Adipocyte (in vitro differentiated cells): ENCODE measurements at regions not wholly inside any gene's neighbourhood (a gene's known extent, or its start where the extent isn't known, plus 50 kb on each side); places are given as distances from the start of the nearest gene placed in this dataset.

Experiments
- DNase-seq: peaks from one replicate; pipeline ENCODE4 v3.0.0-alpha.2; 2015; ENCODE audit warnings: low read depth
- H3K27me3 ChIP-seq: replicated peaks from 2 replicates; pipeline ENCODE4 v1.7.0; 2013; ENCODE audit warnings: mild to moderate bottlenecking, low read length, moderate library complexity; ENCODE audit not compliant: control insufficient read depth, insufficient read depth
- H3K36me3 ChIP-seq: 2 replicates; pipeline ENCODE4 v1.7.0; 2013; ENCODE audit warnings: low read length, mild to moderate bottlenecking, moderate library complexity; ENCODE audit not compliant: control insufficient read depth, insufficient read depth, severe bottlenecking
- H3K4me1 ChIP-seq: 2 replicates; pipeline ENCODE4 v1.7.0; 2013; ENCODE audit warnings: mild to moderate bottlenecking, low read length, moderate library complexity; ENCODE audit not compliant: control insufficient read depth, insufficient read depth
- H3K4me3 ChIP-seq: 2 replicates; pipeline ENCODE4 v1.7.0; 2013; ENCODE audit warnings: mild to moderate bottlenecking, low read length, moderate library complexity
- H3K9ac ChIP-seq: 2 replicates; pipeline ENCODE4 v1.7.0; 2013; ENCODE audit warnings: mild to moderate bottlenecking, low read length, moderate library complexity
- H3K9me3 ChIP-seq: 2 replicates; pipeline ENCODE4 v1.7.0; 2013; ENCODE audit warnings: mild to moderate bottlenecking, low read length, moderate library complexity; ENCODE audit not compliant: control insufficient read depth

GRCh38 chr18:53754154-53754553, 470.3 kb downstream of the MBD2 start:
- no peak overlapping the region for H3K9ac ChIP-seq
- peaks cover 6% of the 10 kb centered on the region for H3K4me1 ChIP-seq
- DNase-seq: no peak
- no peaks in the 10 kb centered on the region for H3K27me3 ChIP-seq
- no peak overlapping the region for H3K4me3 ChIP-seq
- no peaks in the 10 kb centered on the region for H3K36me3 ChIP-seq
- H3K9me3 ChIP-seq: no peaks in the 10 kb centered on the region

- Histone ChIP-seq H3K4me3 (no peak overlapping the region), H3K36me3 (no peaks in the 10 kb centered on the region), H3K9ac (no peak overlapping the region), H3K9me3 (no peaks in the 10 kb centered on the region), H3K4me1 (peaks cover 6% of the 10 kb centered on the region), H3K27me3 (no peaks in the 10 kb centered on the region)
- DNase-seq: no peak
Measured at GRCh38 chr18:53753601-53754000, 470.9 kb downstream of the MBD2 start.

- Histone ChIP-seq H3K27me3 (no peaks in the 10 kb centered on the region), H3K9me3 (no peaks in the 10 kb centered on the region), H3K4me1 (peaks cover 6% of the 10 kb centered on the region), H3K4me3 (no peak overlapping the region), H3K36me3 (no peaks in the 10 kb centered on the region), H3K9ac (no peak overlapping the region)
- no peak for DNase-seq
Measured at GRCh38 chr18:53752781-53753367, 471.6 kb downstream of the MBD2 start.

GRCh38 chr18:53749766-53750165, 474.7 kb downstream of the MBD2 start:
- Histone ChIP-seq H3K27me3 (no peaks in the 10 kb centered on the region), H3K4me1 (peaks cover 4% of the 10 kb centered on the region), H3K36me3 (no peaks in the 10 kb centered on the region), H3K4me3 (no peak overlapping the region), H3K9ac (no peak overlapping the region), H3K9me3 (no peaks in the 10 kb centered on the region)
- DNase-seq: no peak

DNA sequence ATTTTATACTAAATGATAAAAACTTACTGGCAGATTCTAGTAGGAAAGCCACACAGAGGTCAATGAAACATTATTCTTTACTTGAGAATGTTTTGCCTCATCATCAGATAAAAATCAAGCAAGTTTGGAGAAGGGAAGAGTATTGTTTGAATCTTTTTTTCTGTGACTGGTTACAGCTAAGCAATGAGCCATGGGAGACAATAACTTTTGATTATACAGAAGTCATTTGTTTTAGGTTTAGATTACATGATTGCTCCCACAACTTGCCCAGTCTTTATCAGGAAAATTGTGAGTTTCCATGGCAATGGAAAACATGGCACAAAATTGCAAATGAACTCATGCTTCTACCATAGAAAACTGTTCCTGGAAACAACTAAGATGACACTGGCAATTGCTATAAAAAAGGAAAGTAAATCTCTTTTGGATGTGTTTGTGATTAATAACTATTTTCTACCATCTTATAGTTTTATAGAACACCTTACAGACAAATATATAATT, 476.8 kb downstream of the MBD2 start:
- H3K36me3 ChIP-seq: no peaks in the 10 kb centered on the region
- peaks cover 4% of the 10 kb centered on the region for H3K4me1 ChIP-seq
- H3K9me3 ChIP-seq: no peaks in the 10 kb centered on the region
- no peaks in the 10 kb centered on the region for H3K27me3 ChIP-seq
- no peak for DNase-seq
- H3K4me3 ChIP-seq: no peak overlapping the region
- no peak overlapping the region for H3K9ac ChIP-seq

DNA sequence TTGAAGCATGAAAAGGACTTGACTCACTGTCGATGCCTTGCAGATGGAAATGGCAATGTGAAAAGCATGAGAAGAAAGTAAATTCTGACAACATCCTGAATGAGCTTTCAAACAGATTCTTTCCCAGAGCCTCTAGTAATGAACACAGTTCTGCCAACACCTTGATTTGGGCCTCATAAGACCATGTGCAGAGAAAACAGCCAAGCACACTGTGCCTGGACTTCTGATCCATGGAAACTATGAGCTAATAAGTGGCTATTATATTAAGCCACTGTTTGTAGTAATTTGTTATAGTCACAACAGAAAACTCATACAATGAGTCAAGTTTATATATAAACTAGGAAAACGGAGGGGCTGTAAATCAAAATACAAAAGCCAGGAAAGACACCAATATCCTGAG, 477.3 kb downstream of the MBD2 start:
- peaks cover 4% of the 10 kb centered on the region for H3K4me1 ChIP-seq
- H3K36me3 ChIP-seq: no peaks in the 10 kb centered on the region
- no peak overlapping the region for H3K4me3 ChIP-seq
- H3K27me3 ChIP-seq: no peaks in the 10 kb centered on the region
- no peak for DNase-seq
- H3K9me3 ChIP-seq: no peaks in the 10 kb centered on the region
- no peak overlapping the region for H3K9ac ChIP-seq

DNA sequence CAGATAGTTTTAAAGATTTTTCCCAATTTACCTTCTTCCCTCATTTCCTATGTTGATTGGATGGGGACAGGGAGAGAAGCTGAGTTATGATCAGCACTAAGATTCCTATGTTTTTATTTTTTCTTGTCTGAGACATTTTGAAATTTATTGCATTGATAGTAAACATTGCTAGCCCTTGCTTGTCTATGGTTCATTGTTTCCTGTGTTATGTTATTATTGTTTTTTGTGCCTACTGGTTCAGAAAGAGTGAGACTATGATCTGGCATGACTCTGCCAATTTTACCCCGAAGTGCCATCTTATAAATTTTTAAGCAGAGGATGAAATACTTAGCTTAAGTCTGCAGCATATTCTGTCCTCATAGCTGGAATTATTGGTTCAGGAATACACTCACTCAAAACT, 478.5 kb downstream of the MBD2 start:
- no peak overlapping the region for H3K9ac ChIP-seq
- H3K36me3 ChIP-seq: no peaks in the 10 kb centered on the region
- no peaks in the 10 kb centered on the region for H3K27me3 ChIP-seq
- H3K4me3 ChIP-seq: no peak overlapping the region
- H3K4me1 ChIP-seq: peaks cover 4% of the 10 kb centered on the region
- H3K9me3 ChIP-seq: no peaks in the 10 kb centered on the region
- DNase-seq: no peak

- Histone ChIP-seq H3K27me3 (no peaks in the 10 kb centered on the region), H3K9me3 (no peaks in the 10 kb centered on the region), H3K9ac (no peak overlapping the region), H3K4me1 (peaks cover 4% of the 10 kb centered on the region), H3K4me3 (no peak overlapping the region), H3K36me3 (no peaks in the 10 kb centered on the region)
- DNase-seq: no peak
Measured at GRCh38 chr18:53745224-53745967, 479.1 kb downstream of the MBD2 start.

DNA sequence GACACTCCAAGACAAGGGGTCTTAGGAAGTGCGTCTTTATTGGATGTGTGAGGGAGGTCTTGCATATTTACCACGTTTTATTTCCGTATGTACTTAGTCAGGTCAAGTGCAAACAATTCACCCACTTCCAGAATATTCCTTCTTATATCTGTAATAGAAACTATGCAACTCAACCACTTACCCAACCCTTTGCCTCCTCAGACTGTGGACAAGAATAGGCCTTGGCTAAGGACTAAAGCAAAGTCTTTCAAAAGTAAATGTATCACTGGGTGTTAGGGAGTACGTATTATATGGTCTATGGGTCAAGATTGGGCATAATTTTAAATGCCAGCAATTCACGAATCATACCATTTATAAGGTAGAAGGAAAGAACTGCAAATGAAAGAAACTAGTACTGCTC, 484.8 kb downstream of the MBD2 start:
- H3K9ac ChIP-seq: no peak overlapping the region
- no peaks in the 10 kb centered on the region for H3K27me3 ChIP-seq
- H3K4me1 ChIP-seq: no peaks in the 10 kb centered on the region
- no peaks in the 10 kb centered on the region for H3K9me3 ChIP-seq
- DNase-seq: no peak
- no peak overlapping the region for H3K4me3 ChIP-seq
- H3K36me3 ChIP-seq: no peaks in the 10 kb centered on the region

- Histone ChIP-seq H3K4me3 (no peak overlapping the region), H3K4me1 (no peaks in the 10 kb centered on the region), H3K27me3 (no peaks in the 10 kb centered on the region), H3K9me3 (no peaks in the 10 kb centered on the region), H3K9ac (no peak overlapping the region), H3K36me3 (no peaks in the 10 kb centered on the region)
- DNase-seq: no peak
Measured at GRCh38 chr18:53735526-53735925, 488.9 kb downstream of the MBD2 start.

DNA sequence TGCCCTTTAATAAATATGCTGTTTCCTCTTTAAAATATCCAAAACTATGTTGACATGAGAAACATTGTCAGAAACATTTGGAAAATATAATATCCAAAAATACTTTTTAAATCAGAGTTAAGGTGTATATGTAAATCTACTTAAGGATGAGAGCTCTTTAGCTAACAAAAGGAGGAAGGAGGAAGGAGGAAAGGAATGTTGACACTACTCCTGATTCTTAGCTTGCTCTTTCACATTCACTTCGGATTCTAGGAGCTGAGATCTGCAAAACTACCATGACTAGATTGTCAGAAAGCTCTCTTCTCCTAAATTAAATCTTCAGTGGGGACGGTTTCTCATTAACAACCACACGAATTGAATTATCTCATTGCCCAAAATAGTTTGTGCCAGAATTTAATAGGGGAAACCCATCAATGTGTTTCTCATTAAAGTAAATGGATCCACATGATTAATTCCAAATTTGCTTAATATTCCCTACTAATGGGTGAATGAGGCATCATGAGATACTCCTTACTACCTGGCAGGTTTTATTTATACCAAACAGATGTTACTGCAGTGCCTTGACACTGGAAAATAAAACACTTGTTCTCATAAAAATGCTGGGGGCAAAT, 509.1 kb downstream of the MBD2 start:
- Histone ChIP-seq H3K36me3 (no peaks in the 10 kb centered on the region), H3K27me3 (no peaks in the 10 kb centered on the region), H3K9me3 (peaks cover 3% of the 10 kb centered on the region), H3K4me1 (no peaks in the 10 kb centered on the region), H3K4me3 (no peak overlapping the region), H3K9ac (no peak overlapping the region)
- no peak for DNase-seq
